Left renal cortex interstitium (tissue), 4 donors: ENCODE measurements at regions not wholly inside any gene's neighbourhood (a gene's known extent, or its start where the extent isn't known, plus 50 kb on each side); places are given as distances from the start of the nearest gene placed in this dataset.

ENCODE experiments used
- DNase-seq, 4 donors: peaks; one replicate each; pipeline ENCODE4 v3.0.0-alpha.2; 2013; ENCODE audit warnings: low read depth in 4 of 4, low spot score in 2 of 4, missing footprints in 1 of 4

DNA sequence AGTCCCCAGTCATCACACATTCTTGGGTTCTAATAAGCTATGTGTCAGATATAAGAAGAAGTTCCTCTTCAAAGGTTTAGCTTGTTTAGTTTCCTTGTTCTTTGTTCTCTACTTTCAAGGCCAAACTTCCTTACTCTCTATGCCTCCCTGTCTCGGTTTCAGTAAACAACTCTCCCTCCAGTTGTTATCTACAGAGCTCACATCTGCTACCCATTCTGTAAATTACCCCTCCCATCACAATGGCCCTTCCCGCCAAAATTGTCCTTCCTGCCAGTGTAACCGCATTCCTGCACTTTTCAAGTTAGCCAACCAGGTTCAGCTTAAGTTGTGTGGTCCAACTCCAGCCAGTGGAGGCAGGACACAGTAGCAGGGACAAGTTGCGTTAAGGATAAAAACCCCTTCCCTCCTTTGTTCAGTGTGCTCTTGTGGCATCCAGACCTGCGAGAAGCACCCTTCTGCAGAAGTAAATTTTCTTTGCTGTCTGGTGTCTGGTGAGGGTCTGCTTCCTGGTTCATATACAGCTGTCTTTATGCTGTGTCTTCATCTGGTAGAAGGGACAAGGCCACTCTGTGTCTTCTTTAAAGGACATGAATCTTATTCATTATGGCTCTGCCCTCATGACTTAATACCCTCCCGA, 342.1 kb upstream of the GRM7 start:
- DNase-seq: no peak

DNA sequence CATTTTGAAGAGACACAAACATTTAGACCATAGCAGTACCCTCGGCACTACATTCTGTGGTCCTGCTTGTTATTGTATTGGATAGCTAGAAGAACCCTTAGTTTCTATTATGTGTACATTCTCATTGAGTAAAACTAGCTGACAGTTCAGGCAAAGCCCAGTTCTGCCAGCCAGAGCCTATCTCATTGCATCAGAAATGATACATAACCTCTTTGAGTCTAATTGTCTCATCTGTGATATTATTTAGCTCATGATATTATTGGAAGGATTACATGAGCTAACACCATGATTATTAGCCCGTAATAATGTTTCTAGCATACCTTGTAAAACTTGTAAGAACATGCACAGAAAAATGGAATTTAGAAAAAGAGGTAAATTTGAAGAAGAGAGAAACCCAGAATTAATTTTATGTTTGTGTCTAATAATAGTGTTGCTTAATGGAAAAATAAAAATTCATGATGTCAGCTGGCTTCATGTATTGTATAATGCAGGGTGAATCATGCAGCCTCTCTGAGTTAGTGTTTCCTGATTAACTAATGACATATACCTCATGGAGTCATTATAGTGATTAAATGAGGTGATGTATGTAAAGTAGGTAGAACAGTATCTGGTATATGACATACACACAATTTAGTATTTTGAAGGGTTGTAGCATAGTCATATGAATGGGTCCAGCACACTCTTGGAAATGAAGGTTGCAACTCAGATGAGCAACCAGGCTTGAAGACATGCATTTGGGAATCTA, 339.4 kb upstream of the GRM7 start:
- no peak for DNase-seq

DNA sequence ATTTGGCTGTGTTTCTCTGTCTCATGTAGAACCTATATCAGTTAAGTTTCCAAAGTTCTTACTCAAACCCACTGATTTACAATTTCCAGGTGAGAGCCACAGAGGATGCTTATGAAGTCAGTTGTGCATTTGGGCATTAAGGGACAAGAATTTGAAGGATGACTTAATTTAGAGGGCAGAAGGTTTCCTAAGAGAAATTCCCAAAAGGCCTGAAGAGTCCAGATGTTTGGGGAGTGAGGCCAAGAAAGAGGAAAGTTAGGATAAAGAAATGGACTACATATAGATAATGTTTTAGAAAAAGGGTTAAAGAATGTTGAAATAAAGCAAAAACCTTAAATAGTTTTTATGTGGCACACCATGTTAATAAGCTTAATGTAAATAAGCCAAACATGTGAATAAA, 338.7 kb upstream of the GRM7 start:
- no peak for DNase-seq

DNA sequence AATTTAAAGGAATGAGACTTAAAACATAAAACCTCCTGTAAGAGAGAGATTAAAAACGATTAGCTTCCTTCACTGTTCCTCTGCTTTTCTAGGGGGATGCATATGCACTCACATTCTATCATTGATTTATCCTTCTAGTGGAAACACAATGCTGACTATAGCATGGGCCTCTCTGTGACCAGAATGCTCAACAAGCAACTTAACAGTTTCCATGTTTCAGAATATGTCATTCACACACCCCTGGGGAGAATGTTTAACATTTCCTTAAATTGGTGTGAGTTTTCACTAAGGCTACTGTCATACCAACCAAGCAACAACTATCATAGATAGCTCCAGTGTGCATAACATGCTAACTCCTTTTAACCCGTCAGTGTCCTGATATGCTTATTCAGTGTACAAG, 337.9 kb upstream of the GRM7 start:
- no peak for DNase-seq

DNA sequence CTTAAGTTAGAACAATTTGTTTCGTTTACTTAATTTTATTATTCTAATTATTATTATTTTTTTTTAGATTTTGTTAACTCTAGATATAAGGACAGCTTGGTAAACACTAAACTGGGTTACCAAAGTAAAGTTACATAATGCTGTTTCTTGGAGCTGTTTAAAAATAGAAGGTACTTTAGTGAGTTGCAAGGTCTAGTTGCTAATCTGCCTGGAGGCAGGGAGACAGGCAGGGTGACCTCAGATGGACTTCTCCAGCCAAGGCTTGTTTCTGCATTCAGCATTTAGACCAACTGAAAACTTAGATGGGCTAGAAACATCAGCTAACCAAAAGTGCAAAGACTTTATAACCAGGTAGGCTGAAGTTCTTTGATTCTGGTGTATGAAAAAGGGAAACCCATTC, 336.4 kb upstream of the GRM7 start:
- DNase-seq: no peak

DNA sequence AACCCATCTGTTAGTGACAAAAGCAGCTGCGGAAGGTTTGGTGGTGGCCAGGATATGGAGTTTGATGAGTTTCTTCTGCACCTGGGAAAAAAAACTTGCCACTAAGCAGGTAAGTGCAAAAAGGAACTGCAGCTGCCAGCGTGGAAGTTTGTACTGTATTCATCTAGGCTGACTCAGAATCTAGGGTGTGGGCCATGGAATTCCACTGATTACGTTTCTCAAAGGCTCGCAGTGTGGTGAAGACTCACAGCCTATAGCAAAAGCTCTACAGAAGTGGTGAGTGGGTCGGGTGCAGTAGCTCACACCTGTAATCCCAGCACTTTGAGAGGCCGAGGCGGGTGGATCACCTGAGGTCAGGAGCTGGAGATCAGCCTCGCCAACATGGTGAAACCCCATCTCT, 334.6 kb upstream of the GRM7 start:
- no peak for DNase-seq

DNA sequence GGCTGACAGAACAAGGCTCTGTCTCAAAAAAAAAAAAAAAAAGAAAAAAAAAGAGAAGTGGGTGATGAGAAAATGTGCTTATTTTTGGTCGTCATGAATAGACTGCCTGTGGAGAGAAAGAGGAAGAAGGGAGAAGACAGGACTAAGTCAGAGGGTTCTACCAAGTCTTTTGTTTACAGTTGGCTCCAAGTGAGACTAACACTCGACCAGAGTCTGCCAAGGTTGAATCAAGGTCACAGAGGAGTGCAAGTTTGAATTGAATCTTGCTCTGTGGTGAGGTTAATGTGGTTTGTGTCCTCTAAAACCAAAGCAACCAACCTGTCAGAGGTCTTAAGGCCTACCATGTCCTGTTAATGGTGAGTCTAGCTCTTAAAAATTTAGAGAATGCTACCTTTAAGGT, 334.1 kb upstream of the GRM7 start:
- no peak for DNase-seq

DNA sequence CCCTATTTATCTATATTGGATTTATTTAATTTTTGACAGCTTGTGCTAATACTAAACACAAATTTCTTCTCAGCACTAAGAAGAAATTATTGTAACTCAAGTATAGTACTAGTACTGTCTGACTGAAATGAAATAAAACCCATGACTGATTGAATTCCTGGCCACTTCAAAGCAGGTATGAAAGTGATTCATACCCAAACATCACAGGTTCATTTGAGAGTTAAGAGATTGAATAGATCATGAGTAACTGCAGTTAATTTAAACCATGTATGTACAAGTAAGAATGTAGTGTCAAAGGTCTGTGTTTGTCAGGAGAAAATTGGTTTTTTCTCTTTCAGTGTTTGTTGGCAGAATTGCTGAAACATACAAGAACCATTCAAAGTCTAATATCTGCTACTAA, 332.0 kb upstream of the GRM7 start:
- DNase-seq: no peak

DNA sequence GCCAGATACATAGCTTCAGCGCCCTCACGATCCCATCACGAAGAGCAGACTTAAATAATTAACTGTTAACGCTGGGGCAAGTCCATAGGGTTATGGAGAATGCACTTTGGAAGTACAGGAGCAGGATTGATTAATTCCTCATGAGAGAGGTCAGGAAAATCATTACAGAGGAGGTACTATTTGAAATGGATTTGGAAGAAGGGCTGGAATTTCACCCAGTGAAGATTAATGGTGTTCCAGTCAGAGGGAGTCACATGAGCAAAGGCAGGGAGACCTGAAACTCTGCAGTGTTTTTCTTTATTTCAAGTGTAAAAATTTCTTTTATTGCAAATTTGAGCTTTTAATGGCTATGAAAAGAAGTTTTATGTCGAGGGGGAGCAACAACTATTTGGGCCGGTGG, 329.8 kb upstream of the GRM7 start:
- DNase-seq: no peak

DNA sequence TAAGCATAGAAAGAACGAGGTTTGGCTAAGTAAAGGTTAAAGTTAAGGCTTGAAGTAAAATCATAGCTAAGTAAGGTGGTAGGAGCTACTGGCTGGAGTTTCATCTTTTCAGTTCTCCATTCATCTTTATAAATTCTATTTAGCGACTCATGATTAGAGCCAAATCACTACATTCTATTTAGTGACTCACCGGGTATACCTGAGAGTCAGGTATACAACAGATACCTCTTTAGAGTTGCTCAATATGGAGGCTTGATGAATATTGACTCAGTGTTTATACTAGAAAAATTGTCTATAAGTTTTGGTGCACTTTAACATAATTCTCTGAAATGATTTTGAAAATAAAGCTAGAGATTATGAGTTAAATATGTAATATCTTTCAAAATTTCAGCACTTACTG, 328.8 kb upstream of the GRM7 start:
- DNase-seq: no peak

DNA sequence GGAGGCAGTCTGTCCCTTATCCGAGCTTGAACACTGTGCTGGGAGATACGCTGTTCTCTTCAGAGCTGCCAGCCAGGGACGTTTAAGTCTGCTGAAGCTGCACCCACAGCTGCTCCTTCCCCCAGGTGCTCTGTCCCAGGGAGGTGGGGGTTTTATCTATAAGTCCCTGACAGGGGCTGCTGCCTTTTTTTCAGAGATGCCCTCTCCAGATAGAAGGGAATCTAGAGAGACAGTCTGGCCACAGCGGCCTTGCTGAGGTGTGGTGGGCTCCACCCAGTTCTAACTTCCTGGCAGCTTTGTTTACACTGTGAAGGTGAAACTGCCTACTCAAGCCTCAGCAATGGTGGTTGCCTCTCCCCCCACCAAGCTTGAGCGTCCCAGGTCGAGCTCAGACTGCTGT, 319.9 kb upstream of the GRM7 start:
- DNase-seq: no peak

DNA sequence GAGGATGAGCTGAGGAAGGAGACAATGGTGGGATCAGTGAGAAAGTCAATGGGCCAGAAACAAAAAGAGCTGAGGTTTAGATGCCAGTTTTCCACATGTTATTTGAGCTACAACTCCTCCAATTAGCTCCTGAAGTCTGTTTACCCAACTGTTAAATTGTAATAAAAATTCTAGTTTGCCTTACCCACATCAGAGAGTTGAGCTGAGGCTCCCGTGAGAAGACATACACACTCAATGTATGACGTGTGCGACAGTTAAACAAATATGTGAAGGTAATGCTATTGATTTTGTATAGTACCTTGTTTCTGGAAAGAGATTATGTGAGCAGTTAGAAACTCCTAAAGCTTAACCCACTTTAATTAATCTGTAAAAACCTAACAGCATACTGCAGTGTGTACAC, 318.1 kb upstream of the GRM7 start:
- no peak for DNase-seq

DNA sequence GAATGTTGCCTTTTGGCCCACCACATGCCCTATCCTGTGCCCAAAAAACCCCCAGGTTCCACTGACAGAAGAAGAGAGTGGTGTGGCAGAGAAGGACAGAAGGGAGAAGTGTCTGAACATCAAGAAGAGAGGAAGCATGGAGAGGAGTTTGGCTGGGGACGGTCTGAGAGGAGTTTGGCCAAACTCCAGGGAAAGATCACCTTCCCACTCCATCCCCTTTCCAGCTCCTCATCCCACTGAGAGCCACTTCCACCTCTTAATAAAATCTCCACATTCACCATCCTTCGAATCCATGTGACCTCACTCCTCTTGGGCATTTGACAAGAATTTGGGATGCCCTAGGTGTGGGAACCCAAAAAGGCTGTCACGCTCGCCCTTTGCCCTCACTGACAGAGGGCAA, 311.6 kb upstream of the GRM7 start:
- DNase-seq: no peak

DNA sequence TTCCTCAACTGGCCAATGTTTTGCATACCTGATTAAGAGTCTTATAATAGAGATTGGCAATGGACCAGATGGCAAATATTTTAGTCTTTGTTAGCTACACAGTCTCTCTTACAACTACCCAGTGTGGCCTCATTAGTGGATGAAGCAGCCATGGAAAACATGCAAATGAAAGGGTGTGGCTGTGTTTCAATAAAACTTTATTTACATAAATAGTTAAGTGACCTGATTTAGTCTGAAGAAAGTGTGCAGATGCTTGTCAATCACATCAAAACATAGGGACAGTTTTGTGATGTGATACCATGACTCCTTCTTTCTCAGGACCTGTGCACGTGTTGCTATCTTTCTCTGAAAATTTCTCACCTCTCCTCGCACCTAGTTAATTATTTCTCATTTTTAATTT, 309.8 kb upstream of the GRM7 start:
- no peak for DNase-seq

DNA sequence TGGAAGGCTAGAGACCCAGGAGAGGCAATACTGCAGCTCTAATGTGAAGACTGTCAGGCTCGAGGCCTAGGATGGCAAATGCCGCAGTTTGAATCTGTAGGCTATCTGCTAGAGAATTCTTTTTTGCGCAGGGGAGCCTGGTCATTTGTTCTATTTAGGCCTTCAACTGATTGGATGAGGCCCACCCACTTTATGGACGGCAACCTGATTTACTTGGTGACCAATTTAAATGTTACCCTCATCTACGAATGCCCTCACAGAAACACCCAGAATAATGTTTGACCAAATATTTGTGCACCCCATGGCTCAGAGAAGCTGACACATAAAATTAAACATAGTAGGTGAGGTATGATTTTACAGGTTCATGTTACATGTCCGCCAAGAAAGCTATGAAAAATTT, 300.7 kb upstream of the GRM7 start:
- DNase-seq: no peak

DNA sequence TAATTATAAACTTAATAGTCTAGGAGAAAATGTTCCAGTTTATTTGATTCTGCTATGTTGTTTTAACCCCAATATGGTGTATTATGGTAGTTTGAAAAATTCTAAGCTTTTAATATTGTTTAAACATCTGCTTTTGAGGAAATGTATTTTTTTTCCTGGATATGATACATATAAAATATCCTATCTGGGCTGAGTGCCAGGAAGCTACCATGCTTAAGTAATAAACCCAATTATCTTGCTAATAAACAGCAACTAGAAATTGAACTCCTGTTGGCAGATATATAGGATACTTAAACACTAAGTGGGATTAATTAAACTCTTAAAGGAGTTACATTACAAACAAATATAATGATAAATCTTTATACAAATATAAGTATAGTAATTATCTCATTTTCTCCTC, 293.7 kb upstream of the GRM7 start:
- no peak for DNase-seq

DNA sequence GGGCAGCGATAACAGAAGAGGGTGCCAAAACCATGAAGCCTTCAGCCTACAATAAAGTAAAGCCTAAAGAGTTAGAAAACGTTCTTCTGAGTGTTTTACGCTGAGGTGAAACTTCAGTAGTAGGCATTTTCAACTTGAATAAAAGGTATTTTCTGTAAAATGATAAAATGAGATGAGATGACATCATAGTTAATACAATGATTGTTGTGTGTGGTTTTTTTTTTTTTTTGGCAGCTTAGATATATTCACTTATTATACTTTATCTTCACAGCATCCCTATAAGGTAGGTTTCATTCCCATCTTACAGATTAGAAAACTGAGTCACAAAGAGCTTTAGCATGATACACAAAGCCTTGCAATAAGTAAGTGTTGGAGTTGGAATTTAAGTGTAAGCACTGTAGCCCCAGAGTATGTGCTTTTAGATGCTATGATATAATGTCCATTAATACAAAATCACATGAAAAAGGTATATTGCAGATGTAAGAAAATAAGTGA, 291.9 kb upstream of the GRM7 start:
- DNase-seq: no peak

DNA sequence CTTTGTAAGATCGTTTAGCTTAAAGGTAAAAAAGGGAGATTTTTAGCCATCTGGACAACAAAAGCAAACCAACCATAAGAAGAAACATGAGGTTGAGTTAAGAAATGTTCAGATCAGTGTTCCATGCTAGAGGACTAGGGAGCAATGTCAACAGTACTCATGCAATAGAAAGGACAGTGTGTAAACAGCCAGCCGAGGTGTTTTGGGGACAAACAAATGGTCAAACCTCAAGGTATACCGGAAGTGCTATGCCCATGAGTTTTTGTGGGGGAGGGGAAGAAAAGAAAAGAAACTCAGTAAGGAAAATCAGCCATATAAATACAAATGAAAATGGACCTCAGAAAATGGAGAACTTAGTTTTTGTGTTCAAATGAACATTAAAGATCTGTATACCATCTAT, 289.5 kb upstream of the GRM7 start:
- DNase-seq: no peak

DNA sequence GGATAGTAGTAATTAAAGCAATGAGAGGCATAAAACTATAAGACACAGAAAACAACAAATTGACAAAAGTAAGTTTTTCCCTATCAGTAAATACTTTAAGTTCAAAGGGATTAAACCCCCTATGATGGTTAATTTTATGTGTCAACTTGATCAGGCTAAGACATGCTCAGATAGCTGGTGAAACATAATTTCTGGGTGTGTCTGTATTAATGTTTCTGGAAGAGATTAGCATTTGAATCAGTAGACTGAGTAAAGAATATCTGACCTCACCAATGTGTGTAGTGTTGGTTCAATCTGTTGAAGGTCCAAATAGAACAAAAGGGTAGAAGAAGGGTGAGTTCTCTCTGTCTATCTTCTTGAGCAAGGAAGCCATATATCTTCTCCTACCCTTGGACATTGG, 283.3 kb upstream of the GRM7 start:
- no peak for DNase-seq

DNA sequence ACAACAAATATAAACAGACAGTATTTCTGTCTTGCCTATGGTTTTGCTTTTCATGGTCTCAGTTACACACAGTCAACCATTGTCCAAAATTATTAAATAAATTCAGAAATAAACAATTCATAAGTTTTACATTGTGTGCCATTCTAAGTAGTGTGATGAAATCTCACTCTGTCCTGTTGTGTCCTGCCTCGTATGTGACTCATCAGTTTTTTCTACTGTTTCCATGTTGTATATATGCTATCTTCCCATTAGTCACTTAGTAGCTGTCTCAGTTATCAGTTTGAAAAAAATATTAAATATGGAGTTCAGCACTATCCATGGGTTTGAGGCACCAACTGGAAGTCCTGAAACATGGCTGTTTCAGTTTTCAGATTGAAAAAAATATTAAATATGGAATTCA, 282.4 kb upstream of the GRM7 start:
- no peak for DNase-seq

DNA sequence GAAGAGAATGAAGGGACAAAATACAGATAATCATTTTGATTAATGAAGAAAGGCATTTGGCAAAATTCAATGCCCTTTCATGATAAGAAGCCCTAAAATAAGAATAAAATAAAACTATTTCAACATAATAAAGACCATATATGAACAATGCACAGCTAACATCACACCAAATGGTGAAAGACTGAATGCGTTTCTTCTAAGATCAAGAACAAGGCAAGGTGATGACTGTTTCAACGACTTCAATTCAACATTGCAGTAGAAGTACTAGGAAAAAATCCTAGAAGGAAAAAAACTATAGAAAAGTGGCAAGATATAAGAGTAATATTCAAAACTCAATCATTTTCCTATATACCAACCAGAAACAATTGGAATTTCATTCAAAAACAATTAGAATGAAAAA, 280.1 kb upstream of the GRM7 start:
- DNase-seq: no peak

DNA sequence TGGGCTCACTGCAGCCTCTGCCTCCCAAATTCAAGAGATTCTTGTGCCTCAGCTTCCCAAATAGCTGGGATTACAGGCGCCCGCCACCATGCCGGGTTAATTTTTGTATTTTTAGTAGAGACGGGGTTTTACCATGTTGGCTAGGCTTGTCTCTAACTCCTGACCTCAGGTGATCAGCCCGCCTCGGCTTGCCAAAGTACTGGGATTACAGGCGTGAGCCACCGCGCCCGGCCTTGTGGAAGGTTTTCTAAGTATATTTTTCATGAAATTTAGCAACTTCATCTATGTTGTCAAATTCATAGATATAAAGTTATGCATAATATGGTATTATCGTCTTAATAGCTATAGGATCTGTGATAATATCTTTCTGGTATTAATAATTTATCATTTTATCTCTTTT, 275.6 kb upstream of the GRM7 start:
- no peak for DNase-seq

DNA sequence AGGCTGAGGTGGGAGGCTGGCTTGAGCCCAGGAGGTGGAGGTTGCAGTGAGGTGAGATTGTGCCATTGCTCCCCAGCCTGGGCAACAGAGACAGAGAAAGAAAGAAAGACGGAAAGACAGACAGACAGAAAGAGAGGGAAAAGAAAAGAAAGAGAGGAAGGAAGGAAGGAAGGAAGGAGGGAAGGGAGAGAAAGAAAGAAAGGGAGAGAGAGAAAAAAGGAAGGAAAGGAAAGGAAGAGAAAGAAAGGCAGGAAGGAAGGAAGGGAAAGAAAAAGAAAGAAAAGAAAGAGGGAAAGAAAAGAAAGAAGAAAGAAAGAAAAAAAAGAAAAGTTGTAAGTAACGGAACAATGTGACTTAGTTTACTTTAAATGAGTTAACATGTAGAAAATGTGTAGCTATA, 260.7 kb upstream of the GRM7 start:
- no peak for DNase-seq
